ENCODE measurements at regions not wholly inside any gene's neighbourhood (a gene's known extent, or its start where the extent isn't known, plus 50 kb on each side); places are given as distances from the start of the nearest gene placed in this dataset.

- no peak for DNase-seq (ENCODE audit: extremely low spot score)
- WGBS: 82% methylated on average over 5 of the region's 5 CpGs
- H3K27ac ChIP-seq (ENCODE audit: low read depth): no peak overlapping the region
- H3K4me1 ChIP-seq (ENCODE audit: insufficient read depth): no peaks in the 10 kb centered on the region
- H3K4me3 ChIP-seq (ENCODE audit: low read depth, low read length): no peak overlapping the region
- no peaks in the 10 kb centered on the region for H3K36me3 ChIP-seq (ENCODE audit: insufficient read depth)
Measured at GRCh38 chr3:31455524-31455923, 77.2 kb upstream of the STT3B start.

DNA sequence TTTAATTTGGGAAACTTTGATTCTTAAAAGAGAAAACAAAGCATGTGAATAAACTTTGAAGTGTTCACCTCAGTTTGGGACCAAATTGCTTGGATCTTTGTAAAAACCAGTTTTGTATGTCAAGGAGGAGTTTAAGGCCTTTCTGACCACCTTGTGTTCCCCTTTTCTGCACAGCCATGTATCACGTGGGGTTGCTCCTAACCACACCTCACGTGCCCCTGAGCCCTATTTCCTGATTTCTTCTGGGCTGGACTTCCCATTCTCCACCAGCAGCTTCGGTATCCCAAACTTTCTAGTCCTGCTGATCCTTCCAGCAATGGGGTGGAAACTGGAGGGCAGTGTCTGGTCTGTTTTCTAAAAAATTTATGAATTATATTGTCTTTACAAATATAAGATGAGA, 76.4 kb upstream of the STT3B start:
- Histone ChIP-seq H3K27ac (ENCODE audit: low read depth) (no peak overlapping the region), H3K36me3 (ENCODE audit: insufficient read depth) (no peaks in the 10 kb centered on the region), H3K4me1 (ENCODE audit: insufficient read depth) (no peaks in the 10 kb centered on the region), H3K4me3 (ENCODE audit: low read depth, low read length) (no peak overlapping the region)
- 84% methylated on average over 3 of the region's 3 CpGs for WGBS
- no peak for DNase-seq (ENCODE audit: extremely low spot score)

- 91% methylated on average over 2 of the region's 2 CpGs for WGBS
- no peak overlapping the region for H3K4me3 ChIP-seq (ENCODE audit: low read depth, low read length)
- DNase-seq (ENCODE audit: extremely low spot score): no peak
Measured at GRCh38 chr3:31461426-31461825, 71.3 kb upstream of the STT3B start.

GRCh38 chr3:31462050-31462569, 70.6 kb upstream of the STT3B start:
- no peak overlapping the region for H3K4me3 ChIP-seq (ENCODE audit: low read depth, low read length)
- 72% methylated on average over 4 of the region's 4 CpGs for WGBS
- no peaks in the 10 kb centered on the region for H3K36me3 ChIP-seq (ENCODE audit: insufficient read depth)
- DNase-seq (ENCODE audit: extremely low spot score): no peak
- no peaks in the 10 kb centered on the region for H3K4me1 ChIP-seq (ENCODE audit: insufficient read depth)
- H3K27ac ChIP-seq (ENCODE audit: low read depth): no peak overlapping the region

More at GRCh38 chr3:31461426-31461825, 71.3 kb upstream of the STT3B start:
- Histone ChIP-seq H3K27ac (ENCODE audit: low read depth) (no peak overlapping the region), H3K4me1 (ENCODE audit: insufficient read depth) (no peaks in the 10 kb centered on the region), H3K36me3 (ENCODE audit: insufficient read depth) (no peaks in the 10 kb centered on the region)

DNA sequence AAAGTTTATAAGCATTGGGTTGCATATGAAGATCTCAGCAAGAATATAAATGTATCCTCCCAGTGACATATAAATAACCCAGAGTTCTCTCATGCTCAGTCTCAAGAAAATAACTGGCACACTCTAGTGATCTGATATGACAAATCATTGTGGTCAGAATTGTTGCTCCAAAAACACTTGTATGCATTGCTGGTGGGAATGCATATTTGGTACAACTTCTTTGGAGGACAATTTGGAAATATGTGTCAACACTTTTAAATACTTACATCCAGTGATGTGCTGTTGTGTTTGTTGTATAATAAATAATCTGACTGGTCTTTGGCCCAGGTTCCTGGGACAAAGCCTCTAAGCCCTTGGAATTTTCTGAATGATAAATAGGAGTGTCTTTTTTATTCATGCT, 66.7 kb upstream of the STT3B start:
- no peak for DNase-seq (ENCODE audit: extremely low spot score)

GRCh38 chr3:31466866-31467265, 65.9 kb upstream of the STT3B start:
- WGBS: 91% methylated on average over 2 of the region's 2 CpGs

More for the DNA sequence above, 66.7 kb upstream of the STT3B start:
- Histone ChIP-seq H3K36me3 (ENCODE audit: insufficient read depth) (no peaks in the 10 kb centered on the region), H3K27ac (ENCODE audit: low read depth) (no peak overlapping the region), H3K4me1 (ENCODE audit: insufficient read depth) (no peaks in the 10 kb centered on the region), H3K4me3 (ENCODE audit: low read depth, low read length) (no peak overlapping the region)

DNA sequence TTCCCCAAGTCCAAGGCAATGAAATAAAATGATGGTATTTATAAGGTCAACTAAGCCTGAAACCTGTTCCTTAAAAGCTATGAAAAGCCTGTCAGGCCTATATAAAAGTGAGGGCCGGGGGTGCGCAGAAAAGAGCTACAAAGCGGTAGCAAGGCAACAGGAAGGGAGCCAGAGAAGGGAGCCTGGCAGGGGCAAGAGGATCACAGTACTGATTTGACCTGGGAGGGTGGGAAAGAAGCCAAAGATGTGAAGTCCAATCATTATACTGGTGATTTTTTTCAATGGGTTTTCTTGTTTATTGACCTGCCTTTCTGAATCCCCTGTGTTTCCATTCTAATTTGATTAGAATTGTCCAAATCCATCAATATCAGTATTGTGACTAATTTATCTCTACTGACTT, 64.3 kb upstream of the STT3B start:
- Histone ChIP-seq H3K36me3 (ENCODE audit: insufficient read depth) (no peaks in the 10 kb centered on the region), H3K27ac (ENCODE audit: low read depth) (no peak overlapping the region), H3K4me3 (ENCODE audit: low read depth, low read length) (no peak overlapping the region), H3K4me1 (ENCODE audit: insufficient read depth) (no peaks in the 10 kb centered on the region)
- no peak for DNase-seq (ENCODE audit: extremely low spot score)
- WGBS: 87% methylated on average over 3 of the region's 3 CpGs

More at GRCh38 chr3:31466866-31467265, 65.9 kb upstream of the STT3B start:
- H3K4me1 ChIP-seq (ENCODE audit: insufficient read depth): no peaks in the 10 kb centered on the region
- no peak overlapping the region for H3K4me3 ChIP-seq (ENCODE audit: low read depth, low read length)
- no peak for DNase-seq (ENCODE audit: extremely low spot score)
- no peaks in the 10 kb centered on the region for H3K36me3 ChIP-seq (ENCODE audit: insufficient read depth)
- H3K27ac ChIP-seq (ENCODE audit: low read depth): no peak overlapping the region

GRCh38 chr3:31469385-31469784, 63.3 kb upstream of the STT3B start:
- no peak overlapping the region for H3K4me3 ChIP-seq (ENCODE audit: low read depth, low read length)
- no peak for DNase-seq (ENCODE audit: extremely low spot score)
- H3K36me3 ChIP-seq (ENCODE audit: insufficient read depth): no peaks in the 10 kb centered on the region
- WGBS: 86% methylated on average over 3 of the region's 3 CpGs
- no peaks in the 10 kb centered on the region for H3K4me1 ChIP-seq (ENCODE audit: insufficient read depth)
- H3K27ac ChIP-seq (ENCODE audit: low read depth): no peak overlapping the region

DNA sequence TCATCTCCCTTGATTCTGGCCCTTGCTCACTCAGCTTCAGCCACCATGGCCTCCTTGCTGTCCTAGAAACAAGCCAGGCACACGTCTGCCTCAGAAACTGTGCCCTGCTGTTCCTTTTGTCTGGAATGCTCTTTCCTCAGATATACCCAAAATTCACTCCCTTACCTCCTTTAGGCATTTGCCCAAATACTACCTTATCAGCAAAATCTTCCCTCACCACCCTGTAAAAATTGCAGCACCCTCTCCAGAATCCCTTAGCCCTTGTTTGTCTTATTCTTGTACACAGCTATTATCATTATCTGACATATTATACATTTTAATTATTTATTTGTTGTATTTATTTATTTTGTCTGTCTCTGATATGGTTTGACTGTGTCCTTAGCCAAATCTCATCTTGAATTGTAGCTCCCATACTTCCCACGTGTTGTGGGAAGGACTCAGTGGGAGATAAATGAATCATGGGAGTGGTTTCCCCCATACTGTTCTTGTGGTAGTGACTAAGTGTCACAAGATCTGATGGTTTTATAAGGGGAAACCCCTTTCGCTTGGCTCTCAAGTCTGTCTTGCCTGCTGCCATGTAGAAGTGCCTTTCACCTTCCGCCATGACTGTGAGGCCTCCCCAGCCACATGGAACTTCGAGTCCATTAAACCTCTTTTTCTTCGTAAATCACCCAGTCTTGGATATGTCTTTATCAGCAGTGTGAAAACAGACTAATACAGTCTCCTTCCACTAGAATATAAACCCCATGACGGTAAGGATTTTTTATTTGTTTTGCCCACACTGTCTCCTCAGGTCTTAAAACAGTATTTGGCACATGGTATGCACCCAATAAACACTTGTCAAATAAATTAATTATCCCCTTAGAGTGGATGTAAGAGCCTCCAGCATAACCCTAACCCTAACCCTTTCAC, 60.0 kb upstream of the STT3B start:
- H3K27ac ChIP-seq (ENCODE audit: low read depth): no peak overlapping the region
- H3K4me3 ChIP-seq (ENCODE audit: low read depth, low read length): no peak overlapping the region
- no peaks in the 10 kb centered on the region for H3K36me3 ChIP-seq (ENCODE audit: insufficient read depth)
- H3K4me1 ChIP-seq (ENCODE audit: insufficient read depth): no peaks in the 10 kb centered on the region
- 86% methylated on average over 7 of the region's 7 CpGs for WGBS
- DNase-seq (ENCODE audit: extremely low spot score): no peak

DNA sequence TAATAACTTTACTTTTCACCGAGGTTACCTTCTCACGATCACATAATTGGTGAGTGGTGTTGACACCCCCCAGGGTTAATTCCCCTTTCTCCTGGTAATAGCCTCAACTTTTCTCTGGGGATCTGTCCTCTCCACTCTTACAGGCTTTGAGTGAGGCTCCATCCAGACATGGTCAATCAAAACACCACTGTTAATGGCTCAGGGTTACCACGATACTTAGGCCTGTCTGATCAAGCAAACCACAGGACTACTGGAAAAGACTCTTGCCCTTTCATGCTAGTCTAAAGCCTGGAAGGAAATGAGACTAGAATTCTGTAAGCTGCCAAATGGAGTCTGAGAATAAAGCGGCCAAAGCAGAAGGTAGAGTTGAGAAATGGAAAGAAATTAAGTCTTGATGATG, 56.5 kb upstream of the STT3B start:
- 95% methylated on average over 4 of the region's 4 CpGs for WGBS
- no peak for DNase-seq (ENCODE audit: extremely low spot score)
- Histone ChIP-seq H3K36me3 (ENCODE audit: insufficient read depth) (no peaks in the 10 kb centered on the region), H3K4me1 (ENCODE audit: insufficient read depth) (no peaks in the 10 kb centered on the region), H3K27ac (ENCODE audit: low read depth) (no peak overlapping the region), H3K4me3 (ENCODE audit: low read depth, low read length) (no peak overlapping the region)

GRCh38 chr3:31479431-31479830, 53.3 kb upstream of the STT3B start:
- H3K36me3 ChIP-seq (ENCODE audit: insufficient read depth): no peaks in the 10 kb centered on the region
- WGBS: 43% methylated on average over 1 of the region's 1 CpG
- H3K4me3 ChIP-seq (ENCODE audit: low read depth, low read length): no peak overlapping the region
- no peak for DNase-seq (ENCODE audit: extremely low spot score)
- no peak overlapping the region for H3K27ac ChIP-seq (ENCODE audit: low read depth)
- no peaks in the 10 kb centered on the region for H3K4me1 ChIP-seq (ENCODE audit: insufficient read depth)

- H3K36me3 ChIP-seq (ENCODE audit: insufficient read depth): no peaks in the 10 kb centered on the region
Measured at GRCh38 chr3:31481697-31482096, 51.0 kb upstream of the STT3B start.

DNA sequence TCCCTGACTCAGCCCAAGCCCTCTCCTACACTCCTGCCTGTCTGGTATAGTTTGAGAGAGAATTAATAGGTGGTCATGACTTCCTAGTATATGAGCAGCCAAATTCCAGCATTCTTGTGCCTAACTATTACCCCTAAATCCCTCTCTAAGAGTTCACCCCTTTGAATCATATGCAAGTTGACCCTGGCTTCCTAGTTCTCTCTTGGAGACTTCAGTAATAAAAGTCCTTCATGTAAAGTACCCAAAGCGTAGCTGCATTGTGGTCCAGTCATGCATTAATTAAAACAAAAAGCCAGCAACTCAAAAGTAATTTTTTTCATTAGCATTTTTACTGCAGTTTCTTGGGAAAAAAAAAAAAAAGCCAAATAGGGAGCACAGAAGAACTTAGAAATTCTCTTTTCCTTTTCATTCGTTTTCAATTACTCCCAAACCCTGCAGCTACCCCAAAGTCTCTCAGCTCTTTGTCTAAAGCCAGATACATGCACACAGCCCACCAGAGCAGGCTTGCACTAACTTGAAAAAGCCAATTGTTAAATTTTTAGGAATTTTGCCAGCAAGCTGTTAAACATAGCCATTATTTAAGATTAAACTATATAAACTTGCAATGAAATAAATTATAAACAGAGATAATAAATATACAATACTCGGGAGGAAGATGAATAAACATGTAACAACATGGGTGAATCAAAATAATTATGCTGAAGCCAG, 50.1 kb upstream of the STT3B start:
- Histone ChIP-seq H3K27ac (ENCODE audit: low read depth) (no peak overlapping the region), H3K4me1 (ENCODE audit: insufficient read depth) (no peaks in the 10 kb centered on the region), H3K4me3 (ENCODE audit: low read depth, low read length) (no peak overlapping the region), H3K36me3 (ENCODE audit: insufficient read depth) (no peaks in the 10 kb centered on the region)
- no peak for DNase-seq (ENCODE audit: extremely low spot score)
- 57% methylated on average over 3 of the region's 3 CpGs for WGBS

More at GRCh38 chr3:31481697-31482096, 51.0 kb upstream of the STT3B start:
- Histone ChIP-seq H3K4me3 (ENCODE audit: low read depth, low read length) (no peak overlapping the region), H3K4me1 (ENCODE audit: insufficient read depth) (no peaks in the 10 kb centered on the region), H3K27ac (ENCODE audit: low read depth) (no peak overlapping the region)
- no peak for DNase-seq (ENCODE audit: extremely low spot score)
- 84% methylated on average over 3 of the region's 3 CpGs for WGBS
